HepG2 (cell line): ENCODE measurements at regions not wholly inside any gene's neighbourhood (a gene's known extent, or its start where the extent isn't known, plus 50 kb on each side); places are given as distances from the start of the nearest gene placed in this dataset.

Experiments used
- E2F1 ChIP-seq: sonication (generic); formaldehyde crosslinking; IDR thresholded peaks from 2 replicates; pipeline ENCODE4 v1.5.0; 2020; ENCODE audit warnings: missing genetic modification reagents
- FOXP1 ChIP-seq, 2 experiments: fragments of 450-650 bp in 1 of 2; IDR thresholded peaks; 2 replicates each; pipeline ENCODE4 v1.6.1; 2017 to 2018; ENCODE audit warnings: antibody characterized with exemption in 1 of 2
- MBD4 ChIP-seq: IDR thresholded peaks from 2 replicates; pipeline ENCODE4 v1.6.1; 2012; ENCODE audit warnings: low read length, inconsistent platforms, borderline replicate concordance
- POLR2A ChIP-seq, 2 experiments: IDR thresholded peaks; 2 replicates each; pipeline ENCODE4 v1.6.1; 2011; ENCODE audit warnings: low read depth in 2 of 2, low read length in 2 of 2, mild to moderate bottlenecking in 1 of 2, moderate library complexity in 1 of 2; ENCODE audit not compliant: insufficient read depth in 1 of 2
- RFX1 ChIP-seq: fragments of 450-650 bp; IDR thresholded peaks from 2 replicates; pipeline ENCODE4 v1.6.1; 2017
- SMARCC2 ChIP-seq: fragments of 450-650 bp; IDR thresholded peaks from 2 replicates; pipeline ENCODE4 v1.6.1; 2017; ENCODE audit warnings: antibody characterized with exemption, mild to moderate bottlenecking
- SMC3 ChIP-seq: IDR thresholded peaks from 2 replicates; pipeline ENCODE4 v1.6.1; 2011; ENCODE audit warnings: low read length, improper control_type of control experiment
- SP1 ChIP-seq, 2 experiments: fragments of 450-650 bp in 1 of 2; sonication (generic) in 1 of 2; formaldehyde crosslinking in 1 of 2; IDR thresholded peaks; 2 replicates each; pipeline versions ENCODE4 v1.4.0 to v1.6.1; 2016 to 2020; ENCODE audit warnings: missing genetic modification reagents in 1 of 2
- SP4 ChIP-seq: sonication (generic); formaldehyde crosslinking; IDR thresholded peaks from 2 replicates; pipeline ENCODE4 v1.8.1; 2023; ENCODE audit warnings: mild to moderate bottlenecking, missing genetic modification reagents
- ZSCAN20 ChIP-seq: sonication (generic); formaldehyde crosslinking; IDR thresholded peaks from 2 replicates; pipeline ENCODE4 v1.4.0; 2020; ENCODE audit warnings: missing genetic modification reagents, mild to moderate bottlenecking, borderline replicate concordance

GRCh38 chr9:113756476-113757192 lies 119.5 kb upstream of the ZNF618 start:
- TF ChIP-seq FOXP1 (IDR thresholded peaks at IDR 0.05) (no peak), FOXP1 (CRISPR knock-in tag; IDR thresholded peaks at IDR 0.05) (no peak), MBD4 (no peak), ZSCAN20 (CRISPR knock-in tag) (no peak), POLR2A (IDR thresholded peaks at IDR 0.05; ENCODE audit: insufficient read depth in 1 of 2, low read depth in 2 of 2, low read length in 2 of 2) (no peak), RFX1 (no peak), SMARCC2 (no peak), SP1 (IDR thresholded peaks at IDR 0.05) (no peak), SP1 (CRISPR knock-in tag; IDR thresholded peaks at IDR 0.05) (no peak), E2F1 (CRISPR knock-in tag) (no peak), SMC3 (no peak), SP4 (no peak)
